Ishikawa (cell line): ENCODE measurements at regions not wholly inside any gene's neighbourhood (a gene's known extent, or its start where the extent isn't known, plus 50 kb on each side); places are given as distances from the start of the nearest gene placed in this dataset.

Experiments used
- CREB1 ChIP-seq: IDR thresholded peaks from 2 replicates; pipeline ENCODE4 v1.6.1; 2012; ENCODE audit warnings: low read depth
- EP300 ChIP-seq: IDR thresholded peaks from 2 replicates; pipeline ENCODE4 v1.6.1; 2012; ENCODE audit warnings: borderline replicate concordance
- MAX ChIP-seq: IDR thresholded peaks from 2 replicates; pipeline ENCODE4 v1.6.1; 2012
- NFIC ChIP-seq: IDR thresholded peaks from 2 replicates; pipeline ENCODE4 v1.6.1; 2012
- RAD21 ChIP-seq: IDR thresholded peaks from 2 replicates; pipeline ENCODE4 v1.6.1; 2012; ENCODE audit warnings: low read depth
- TAF1 ChIP-seq: IDR thresholded peaks from 2 replicates; pipeline ENCODE4 v1.6.1; 2012; ENCODE audit warnings: low read depth, mild to moderate bottlenecking
- YY1 ChIP-seq: IDR thresholded peaks from 2 replicates; pipeline ENCODE4 v1.6.1; 2012; ENCODE audit warnings: low read depth
- TF ChIP-seq, protein P1 (sequence below): IDR thresholded peaks from 2 replicates; pipeline ENCODE4 v1.6.1; 2012; ENCODE audit warnings: low read depth, mild to moderate bottlenecking
- TF ChIP-seq, protein P2 (sequence below): IDR thresholded peaks from 2 replicates; pipeline ENCODE4 v1.6.1; 2012

- TF ChIP-seq, protein P1, sequence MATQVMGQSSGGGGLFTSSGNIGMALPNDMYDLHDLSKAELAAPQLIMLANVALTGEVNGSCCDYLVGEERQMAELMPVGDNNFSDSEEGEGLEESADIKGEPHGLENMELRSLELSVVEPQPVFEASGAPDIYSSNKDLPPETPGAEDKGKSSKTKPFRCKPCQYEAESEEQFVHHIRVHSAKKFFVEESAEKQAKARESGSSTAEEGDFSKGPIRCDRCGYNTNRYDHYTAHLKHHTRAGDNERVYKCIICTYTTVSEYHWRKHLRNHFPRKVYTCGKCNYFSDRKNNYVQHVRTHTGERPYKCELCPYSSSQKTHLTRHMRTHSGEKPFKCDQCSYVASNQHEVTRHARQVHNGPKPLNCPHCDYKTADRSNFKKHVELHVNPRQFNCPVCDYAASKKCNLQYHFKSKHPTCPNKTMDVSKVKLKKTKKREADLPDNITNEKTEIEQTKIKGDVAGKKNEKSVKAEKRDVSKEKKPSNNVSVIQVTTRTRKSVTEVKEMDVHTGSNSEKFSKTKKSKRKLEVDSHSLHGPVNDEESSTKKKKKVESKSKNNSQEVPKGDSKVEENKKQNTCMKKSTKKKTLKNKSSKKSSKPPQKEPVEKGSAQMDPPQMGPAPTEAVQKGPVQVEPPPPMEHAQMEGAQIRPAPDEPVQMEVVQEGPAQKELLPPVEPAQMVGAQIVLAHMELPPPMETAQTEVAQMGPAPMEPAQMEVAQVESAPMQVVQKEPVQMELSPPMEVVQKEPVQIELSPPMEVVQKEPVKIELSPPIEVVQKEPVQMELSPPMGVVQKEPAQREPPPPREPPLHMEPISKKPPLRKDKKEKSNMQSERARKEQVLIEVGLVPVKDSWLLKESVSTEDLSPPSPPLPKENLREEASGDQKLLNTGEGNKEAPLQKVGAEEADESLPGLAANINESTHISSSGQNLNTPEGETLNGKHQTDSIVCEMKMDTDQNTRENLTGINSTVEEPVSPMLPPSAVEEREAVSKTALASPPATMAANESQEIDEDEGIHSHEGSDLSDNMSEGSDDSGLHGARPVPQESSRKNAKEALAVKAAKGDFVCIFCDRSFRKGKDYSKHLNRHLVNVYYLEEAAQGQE = no peak
- TF ChIP-seq TAF1 = no peak
- no peak for TF ChIP-seq NFIC
- TF ChIP-seq MAX = no peak
- TF ChIP-seq, protein P2, sequence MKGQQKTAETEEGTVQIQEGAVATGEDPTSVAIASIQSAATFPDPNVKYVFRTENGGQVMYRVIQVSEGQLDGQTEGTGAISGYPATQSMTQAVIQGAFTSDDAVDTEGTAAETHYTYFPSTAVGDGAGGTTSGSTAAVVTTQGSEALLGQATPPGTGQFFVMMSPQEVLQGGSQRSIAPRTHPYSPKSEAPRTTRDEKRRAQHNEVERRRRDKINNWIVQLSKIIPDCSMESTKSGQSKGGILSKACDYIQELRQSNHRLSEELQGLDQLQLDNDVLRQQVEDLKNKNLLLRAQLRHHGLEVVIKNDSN = no peak
- no peak for TF ChIP-seq EP300
- TF ChIP-seq RAD21 = no peak
- TF ChIP-seq CREB1 = no peak
- no peak for TF ChIP-seq YY1
Measured at GRCh38 chr1:90346757-90347156, 351.8 kb downstream of the ZNF326 start.
